Adrenal gland (tissue), 9 donors: ENCODE measurements at regions not wholly inside any gene's neighbourhood (a gene's known extent, or its start where the extent isn't known, plus 50 kb on each side); places are given as distances from the start of the nearest gene placed in this dataset.

Experiments
- DNase-seq, 7 donors: peaks; one replicate each; pipeline ENCODE4 v3.0.0-alpha.2; 2019 to 2020
- H3K27ac ChIP-seq, 5 donors: fragments of 200-600 bp; sonication (generic) in 4 of 5; 1 replicate in 3 of 5; 2 replicates in 2 of 5; pipeline versions ENCODE4 v1.5.1 to v1.8.0; 2016 to 2020; ENCODE audit warnings: mild to moderate bottlenecking in 1 of 5
- H3K27me3 ChIP-seq: fragments of 200-600 bp; 2 replicates; pipeline ENCODE4 v1.8.0; 2021
- H3K36me3 ChIP-seq, 2 donors: fragments of 200-600 bp; replicated peaks in 1 of 2; 1 replicate in 1 of 2; 2 replicates in 1 of 2; pipeline versions ENCODE4 v1.5.1 to v1.8.0; 2018 to 2022
- H3K4me1 ChIP-seq, 2 donors: fragments of 200-600 bp; replicated peaks in 1 of 2; 1 replicate in 1 of 2; 2 replicates in 1 of 2; pipeline versions ENCODE4 v1.5.1 to v1.8.0; 2018 to 2021
- H3K4me3 ChIP-seq, 4 donors: fragments of 200-600 bp; sonication (generic) in 3 of 4; one replicate each; pipeline ENCODE4 v1.5.1; 2016 to 2018
- H3K9me3 ChIP-seq, 3 donors: fragments of 200-600 bp; sonication (generic) in 1 of 3; replicated peaks in 1 of 3; 1 replicate in 2 of 3; 2 replicates in 1 of 3; pipeline versions ENCODE4 v1.5.1 to v1.8.0; 2016 to 2021
- CTCF ChIP-seq, 6 experiments: fragments of 450-650 bp in 4 of 6; fragments of 200-600 bp in 2 of 6; sonication (generic) in 1 of 6; IDR thresholded peaks; 1 replicate in 5 of 6; 2 replicates in 1 of 6; pipeline versions ENCODE4 v1.5.1 to v1.8.0; 2016 to 2021; ENCODE audit warnings: antibody characterized with exemption in 6 of 6, mild to moderate bottlenecking in 2 of 6, moderate library complexity in 1 of 6
- POLR2A ChIP-seq, 2 donors: fragments of 450-650 bp; IDR thresholded peaks; one replicate each; pipeline ENCODE4 v1.6.1; 2017; ENCODE audit warnings: antibody characterized with exemption in 2 of 2, mild to moderate bottlenecking in 2 of 2, moderate library complexity in 1 of 2
- WGBS, 4 donors: extraction: QIAGEN DNeasy Blood & Tissue Kit in 2 of 4; methylation state at CpG; one replicate each; pipeline versions ENCODE4 v1.1.5 to v1.1.7; 2013 to 2017; 5-methylcytosine and 5-hydroxymethylcytosine counted together
- intact Hi-C, 2 donors: fragments of 100-400 bp; cut with DNase I; formaldehyde crosslinking; loops; one replicate each; pipeline versions ENCODE4 v1.14.1 to v1.15.0; 2022 to 2023
- donor health status: healthy with polysubstance abuse.
- donor health status: Bipolar disorder and iron deficiency.
- donor health status: DM: yes; HTN: yes; CAD: no.
- donor health status: DM: no; HTN: no; CAD: no.
- donor health status: DM: no; HTN: no; CAD: no.

- intact Hi-C loops, result no loop called here
- H3K9me3 ChIP-seq, result no peaks in the 10 kb centered on the region
- no peaks in the 10 kb centered on the region for H3K27me3 ChIP-seq
- H3K4me1 ChIP-seq, result no peaks in the 10 kb centered on the region
- H3K27ac ChIP-seq, result no peak overlapping the region
- H3K4me3 ChIP-seq, result no peak overlapping the region
- DNase-seq, result no peak
- 79 to 86% (median 84%) methylated on average over 5 of the region's 5 CpGs for WGBS, 4 donors
- no peak for TF ChIP-seq POLR2A (IDR thresholded peaks at IDR 0.05)
- no peak for TF ChIP-seq CTCF (IDR thresholded peaks at IDR 0.05)
- H3K36me3 ChIP-seq, result no peaks in the 10 kb centered on the region
These were observed 166.6 kb upstream of the MARCKS start for GRCh38 chr6:113690281-113691259.

GRCh38 chr6:113691260-113691656 is 165.9 kb upstream of the MARCKS start:
- Histone ChIP-seq H3K36me3 (no peaks in the 10 kb centered on the region), H3K4me3 (no peak overlapping the region), H3K27me3 (no peaks in the 10 kb centered on the region), H3K9me3 (no peaks in the 10 kb centered on the region), H3K27ac (no peak overlapping the region), H3K4me1 (no peaks in the 10 kb centered on the region)
- DNase-seq, result no peak
- intact Hi-C loops, result no loop called here
- 87 to 95% (median 91%) methylated on average over 4 of the region's 4 CpGs for WGBS, 4 donors
- no peak for TF ChIP-seq CTCF (IDR thresholded peaks at IDR 0.05)
- TF ChIP-seq POLR2A (IDR thresholded peaks at IDR 0.05), result no peak

- Histone ChIP-seq H3K4me3 (no peak overlapping the region), H3K36me3 (no peaks in the 10 kb centered on the region), H3K4me1 (no peaks in the 10 kb centered on the region), H3K27me3 (no peaks in the 10 kb centered on the region), H3K27ac (no peak overlapping the region), H3K9me3 (no peaks in the 10 kb centered on the region)
- TF ChIP-seq CTCF (IDR thresholded peaks at IDR 0.05) (no peak), POLR2A (IDR thresholded peaks at IDR 0.05) (no peak)
- DNase-seq, result no peak
- intact Hi-C loops, result no loop called here
- WGBS, 4 donors, result 94 to 100% (median 98%) methylated on average over 1 of the region's 1 CpG
These were observed 163.3 kb upstream of the MARCKS start for GRCh38 chr6:113693851-113694250.

GRCh38 chr6:113694278-113695077 is 162.7 kb upstream of the MARCKS start:
- H3K4me1 ChIP-seq, result no peaks in the 10 kb centered on the region
- 77 to 84% (median 81%) methylated on average over 2 of the region's 2 CpGs for WGBS, 4 donors
- no peaks in the 10 kb centered on the region for H3K27me3 ChIP-seq
- no peak for DNase-seq
- H3K9me3 ChIP-seq, result no peaks in the 10 kb centered on the region
- H3K4me3 ChIP-seq, result no peak overlapping the region
- TF ChIP-seq CTCF (IDR thresholded peaks at IDR 0.05) (no peak), POLR2A (IDR thresholded peaks at IDR 0.05) (no peak)
- H3K27ac ChIP-seq, result no peak overlapping the region
- H3K36me3 ChIP-seq, result no peaks in the 10 kb centered on the region
- intact Hi-C loops, result no loop called here
